Calu3 (cell line): ENCODE measurements at regions not wholly inside any gene's neighbourhood (a gene's known extent, or its start where the extent isn't known, plus 50 kb on each side); places are given as distances from the start of the nearest gene placed in this dataset.
A peak's percentile ranks its signal among the peaks of the same experiment; 100 is the strongest.

Experiments
- BruUV-seq: library from RNA; stranded (reverse); fragments of 400-500 nt; replicated peaks from 2 replicates; lab custom pipeline; 2021; lab: Mats Ljungman, UMichigan
- CTCF ChIA-PET: fragments of 300-600 bp; sonication (Branson Sonifier 250); formaldehyde crosslinking; loops from one replicate; lab custom pipeline; 2022; ENCODE audit warnings: antibody characterized with exemption; lab: Charles Lee
- DNase-seq: peaks from one replicate; pipeline ENCODE4 v3.0.0; 2022
- H3K27ac Mint-ChIP-seq: one replicate; pipeline ENCODE4 v1.8.0; 2022; ENCODE audit warnings: mixed read lengths; ENCODE audit not compliant: unreplicated experiment
- H3K27me3 Mint-ChIP-seq: one replicate; pipeline ENCODE4 v1.8.0; 2022; ENCODE audit warnings: mixed read lengths; ENCODE audit not compliant: unreplicated experiment
- H3K36me3 Mint-ChIP-seq: one replicate; pipeline ENCODE4 v1.8.0; 2022; ENCODE audit warnings: mild to moderate bottlenecking, moderate library complexity, mixed read lengths; ENCODE audit not compliant: insufficient read depth, unreplicated experiment
- H3K4me1 Mint-ChIP-seq: one replicate; pipeline ENCODE4 v1.8.0; 2022; ENCODE audit warnings: mild to moderate bottlenecking, low read depth, mixed read lengths; ENCODE audit not compliant: unreplicated experiment
- H3K4me3 Mint-ChIP-seq: one replicate; pipeline ENCODE4 v1.8.0; 2022; ENCODE audit warnings: mild to moderate bottlenecking, low read depth, moderate library complexity, mixed read lengths; ENCODE audit not compliant: unreplicated experiment
- H3K9me3 Mint-ChIP-seq: one replicate; pipeline ENCODE4 v1.8.0; 2022; ENCODE audit warnings: low read depth, mixed read lengths; ENCODE audit not compliant: unreplicated experiment
- CTCF ChIP-seq: fragments of 200-600 bp; IDR thresholded peaks from one replicate; pipeline ENCODE4 v1.8.0; 2022; ENCODE audit warnings: antibody characterized with exemption; ENCODE audit not compliant: unreplicated experiment
- intact Hi-C: fragments of 100-400 bp; cut with micrococcal nuclease; formaldehyde crosslinking; loops from one replicate; pipeline ENCODE4 v1.10.0; 2022; ENCODE audit not compliant: unreplicated experiment

- Mint-ChIP-seq H3K36me3 (no peaks in the 10 kb centered on the region), H3K4me3 (no peak overlapping the region), H3K4me1 (no peaks in the 10 kb centered on the region), H3K9me3 (no peaks in the 10 kb centered on the region), H3K27me3 (no peaks in the 10 kb centered on the region), H3K27ac (no peak overlapping the region)
- BruUV-seq = no TSS peak
- TF ChIP-seq CTCF = no peak
- CTCF ChIA-PET = no interaction called here
- no peak for DNase-seq
- intact Hi-C loops = no loop called here
Observed at GRCh38 chr5:41638685-41639084, 128.3 kb upstream of the PLCXD3 start.

GRCh38 chr5:41637869-41638268 lies 127.5 kb upstream of the PLCXD3 start:
- Mint-ChIP-seq H3K36me3 (no peaks in the 10 kb centered on the region), H3K4me1 (no peaks in the 10 kb centered on the region), H3K9me3 (no peaks in the 10 kb centered on the region), H3K27me3 (no peaks in the 10 kb centered on the region), H3K27ac (no peak overlapping the region), H3K4me3 (no peak overlapping the region)
- no peak for TF ChIP-seq CTCF
- intact Hi-C loops = no loop called here
- DNase-seq = no peak
- no TSS peak for BruUV-seq
- CTCF ChIA-PET = no interaction called here

- CTCF ChIA-PET = no interaction called here
- Mint-ChIP-seq H3K27me3 (no peaks in the 10 kb centered on the region), H3K9me3 (no peaks in the 10 kb centered on the region), H3K4me3 (no peak overlapping the region), H3K36me3 (no peaks in the 10 kb centered on the region), H3K4me1 (no peaks in the 10 kb centered on the region), H3K27ac (no peak overlapping the region)
- BruUV-seq = no TSS peak
- intact Hi-C loops = no loop called here
- DNase-seq = no peak
- TF ChIP-seq CTCF = no peak
Observed at GRCh38 chr5:41637424-41637823, 127.0 kb upstream of the PLCXD3 start.

- no peaks in the 10 kb centered on the region for H3K36me3 Mint-ChIP-seq
- TF ChIP-seq CTCF = no peak
- CTCF ChIA-PET = no interaction called here
- no peaks in the 10 kb centered on the region for H3K9me3 Mint-ChIP-seq
- H3K27me3 Mint-ChIP-seq = no peaks in the 10 kb centered on the region
- no peak overlapping the region for H3K4me3 Mint-ChIP-seq
- intact Hi-C loops = no loop called here
- no TSS peak for BruUV-seq
- H3K27ac Mint-ChIP-seq = no peak overlapping the region
- DNase-seq = peak; percentile 10
- H3K4me1 Mint-ChIP-seq = no peaks in the 10 kb centered on the region
Observed at GRCh38 chr5:41636605-41637004, 126.2 kb upstream of the PLCXD3 start.
